ENCODE measurements at regions not wholly inside any gene's neighbourhood (a gene's known extent, or its start where the extent isn't known, plus 50 kb on each side); places are given as distances from the start of the nearest gene placed in this dataset.
"Not testable (repeated sequence)": the region's sequence is repeated elsewhere in the genome, so short reads cannot be mapped to it uniquely, and the experiment has no call there.

- POLR2A ChIA-PET (ENCODE audit: unreplicated experiment), result no interaction called here
- no peak overlapping the region for H3K4me2 ChIP-seq
- H2AFZ ChIP-seq, result no peak overlapping the region
- no peaks in the 10 kb centered on the region for H3K9me2 ChIP-seq (ENCODE audit: insufficient read depth)
- H3K79me2 ChIP-seq (ENCODE audit: low read depth), result no peaks in the 10 kb centered on the region
- CTCF ChIA-PET, result no interaction called here
- H3K27ac ChIP-seq, result no peak overlapping the region
- no peaks in the 10 kb centered on the region for H3F3A ChIP-seq (ENCODE audit: insufficient read depth, low read depth)
- intact Hi-C loops (cut with micrococcal nuclease; ENCODE audit: unreplicated experiment), result no loop called here
- no peaks in the 10 kb centered on the region for H4K20me1 ChIP-seq (ENCODE audit: insufficient read depth)
- no peaks in the 10 kb centered on the region for H3K27me3 ChIP-seq (ENCODE audit: insufficient read depth, low read depth)
- TF ChIP-seq CTCF (conservative IDR thresholded peaks at IDR 0.05), result peak; percentile 30; the same call in 1 of the 2 replicates
- TF ChIP-seq EZH2 (IDR thresholded peaks at IDR 0.05; ENCODE audit: low read depth), result no peak
- H3K9me3 ChIP-seq (ENCODE audit: insufficient read depth, low read depth), result no peaks in the 10 kb centered on the region
- no peaks in the 10 kb centered on the region for H3K4me1 ChIP-seq (replicated peaks; ENCODE audit: insufficient read depth)
- no peaks in the 10 kb centered on the region for H3K36me3 ChIP-seq (ENCODE audit: low read depth)
- H3K4me3 ChIP-seq, result no peak overlapping the region
- no peak for DNase-seq
- BruUV-seq (replicated peaks), result no TSS peak
These were observed 569.1 kb upstream of the GRID2 start for GRCh38 chr4:91734682-91735081.

GRCh38 chr4:91738831-91739230, 564.9 kb upstream of the GRID2 start:
- H3K4me2 ChIP-seq; intact Hi-C loops (cut with micrococcal nuclease; ENCODE audit: unreplicated experiment); H4K20me1 ChIP-seq (ENCODE audit: insufficient read depth); H3K79me2 ChIP-seq (ENCODE audit: low read depth); BruUV-seq (replicated peaks); H3K36me3 ChIP-seq (ENCODE audit: low read depth); H3K9me2 ChIP-seq (ENCODE audit: insufficient read depth); H3K27ac ChIP-seq; H3F3A ChIP-seq (ENCODE audit: insufficient read depth, low read depth); H2AFZ ChIP-seq; H3K9me3 ChIP-seq (ENCODE audit: insufficient read depth, low read depth); H3K4me3 ChIP-seq; DNase-seq; H3K27me3 ChIP-seq (ENCODE audit: insufficient read depth, low read depth); POLR2A ChIA-PET (ENCODE audit: unreplicated experiment); H3K4me1 ChIP-seq (replicated peaks; ENCODE audit: insufficient read depth); CTCF ChIA-PET: not testable (repeated sequence)

GRCh38 chr4:91746551-91746950, 557.2 kb upstream of the GRID2 start:
- H3K36me3 ChIP-seq (ENCODE audit: low read depth), result no peaks in the 10 kb centered on the region
- TF ChIP-seq EZH2 (IDR thresholded peaks at IDR 0.05; ENCODE audit: low read depth) (no peak), CTCF (conservative IDR thresholded peaks at IDR 0.05) (no peak)
- no peak overlapping the region for H3K27ac ChIP-seq
- BruUV-seq (replicated peaks), result no TSS peak
- intact Hi-C loops (cut with micrococcal nuclease; ENCODE audit: unreplicated experiment), result no loop called here
- H3K4me1 ChIP-seq (replicated peaks; ENCODE audit: insufficient read depth), result no peaks in the 10 kb centered on the region
- no peaks in the 10 kb centered on the region for H3K9me3 ChIP-seq (ENCODE audit: insufficient read depth, low read depth)
- ChIA-PET CTCF (no interaction called here), POLR2A (ENCODE audit: unreplicated experiment) (no interaction called here)
- no peak overlapping the region for H2AFZ ChIP-seq
- H3F3A ChIP-seq (ENCODE audit: insufficient read depth, low read depth), result no peaks in the 10 kb centered on the region
- H3K4me2 ChIP-seq, result no peak overlapping the region
- no peaks in the 10 kb centered on the region for H3K79me2 ChIP-seq (ENCODE audit: low read depth)
- no peaks in the 10 kb centered on the region for H3K9me2 ChIP-seq (ENCODE audit: insufficient read depth)
- H3K27me3 ChIP-seq (ENCODE audit: insufficient read depth, low read depth), result no peaks in the 10 kb centered on the region
- no peak overlapping the region for H3K4me3 ChIP-seq
- H4K20me1 ChIP-seq (ENCODE audit: insufficient read depth), result no peaks in the 10 kb centered on the region
- no peak for DNase-seq

- no peaks in the 10 kb centered on the region for H3K9me2 ChIP-seq (ENCODE audit: insufficient read depth)
- no peak for DNase-seq
- H3K9me3 ChIP-seq (ENCODE audit: insufficient read depth, low read depth), result no peaks in the 10 kb centered on the region
- ChIA-PET CTCF (no interaction called here), POLR2A (ENCODE audit: unreplicated experiment) (no interaction called here)
- H4K20me1 ChIP-seq (ENCODE audit: insufficient read depth), result no peaks in the 10 kb centered on the region
- H2AFZ ChIP-seq, result no peak overlapping the region
- no peaks in the 10 kb centered on the region for H3K36me3 ChIP-seq (ENCODE audit: low read depth)
- no TSS peak for BruUV-seq (replicated peaks)
- no peaks in the 10 kb centered on the region for H3K27me3 ChIP-seq (ENCODE audit: insufficient read depth, low read depth)
- no peak for TF ChIP-seq EZH2 (IDR thresholded peaks at IDR 0.05; ENCODE audit: low read depth)
- no peak for TF ChIP-seq CTCF (conservative IDR thresholded peaks at IDR 0.05)
- H3K79me2 ChIP-seq (ENCODE audit: low read depth), result no peaks in the 10 kb centered on the region
- H3K27ac ChIP-seq, result no peak overlapping the region
- H3F3A ChIP-seq (ENCODE audit: insufficient read depth, low read depth), result no peaks in the 10 kb centered on the region
- no peak overlapping the region for H3K4me2 ChIP-seq
- intact Hi-C loops (cut with micrococcal nuclease; ENCODE audit: unreplicated experiment), result no loop called here
- H3K4me3 ChIP-seq, result no peak overlapping the region
- no peaks in the 10 kb centered on the region for H3K4me1 ChIP-seq (replicated peaks; ENCODE audit: insufficient read depth)
These were observed 551.8 kb upstream of the GRID2 start for GRCh38 chr4:91751961-91752360.

Data from PC-9 (cell line).